HEK293 (cell line): ENCODE measurements at regions not wholly inside any gene's neighbourhood (a gene's known extent, or its start where the extent isn't known, plus 50 kb on each side); places are given as distances from the start of the nearest gene placed in this dataset.

Source experiments
- CTCF ChIA-PET: fragments of 350-600 bp; formaldehyde crosslinking; extraction: SDS; loops from one replicate; lab custom pipeline; 2021; ENCODE audit warnings: antibody characterized with exemption; lab: Yijun Ruan, JAX
- POLR2A ChIA-PET: fragments of 300-600 bp; formaldehyde crosslinking; extraction: SDS; loops from one replicate; lab custom pipeline; 2020; ENCODE audit warnings: antibody characterized with exemption, inconsistent platforms; lab: Yijun Ruan, JAX
- H3K27ac ChIP-seq: fragments of 200-500 bp; sonication (Bioruptor generic); 2 replicates; pipeline ENCODE4 v1.5.1; 2014; ENCODE audit warnings: low read depth, low read length, control low read depth, inconsistent platforms; ENCODE audit errors: extremely low read depth
- H3K36me3 ChIP-seq, 2 experiments: fragments of 200-500 bp in 1 of 2; sonication (Bioruptor generic) in 1 of 2; 1 replicate in 1 of 2; 2 replicates in 1 of 2; pipeline ENCODE4 v1.5.1; 2014 to 2017; ENCODE audit warnings: inconsistent platforms in 2 of 2, low read length in 2 of 2; ENCODE audit not compliant: control insufficient read depth in 2 of 2, insufficient read depth in 1 of 2
- H3K4me1 ChIP-seq: fragments of 200-500 bp; sonication (Bioruptor generic); 2 replicates; pipeline ENCODE4 v1.5.1; 2014; ENCODE audit warnings: mild to moderate bottlenecking, low read length, inconsistent platforms; ENCODE audit not compliant: control insufficient read depth, insufficient read depth
- H3K4me3 ChIP-seq: 2 replicates; pipeline ENCODE4 v1.5.1; 2011; ENCODE audit warnings: low read depth, mild to moderate bottlenecking, control low read depth, low read length, moderate library complexity
- H3K9me3 ChIP-seq: fragments of 200-500 bp; sonication (Bioruptor generic); 2 replicates; pipeline ENCODE4 v1.5.1; 2014; ENCODE audit warnings: low read depth, low read length, inconsistent platforms; ENCODE audit not compliant: control insufficient read depth, insufficient read depth
- BCL11A ChIP-seq: fragments of 450-650 bp; formaldehyde crosslinking; IDR thresholded peaks from 2 replicates; pipeline ENCODE4 v1.5.1; 2016; ENCODE audit warnings: low read depth, missing biosample characterization, missing genetic modification characterization
- GLIS2 ChIP-seq: fragments of 450-650 bp; formaldehyde crosslinking; IDR thresholded peaks from 2 replicates; pipeline ENCODE4 v1.5.1; 2016; ENCODE audit warnings: missing biosample characterization, missing genetic modification characterization
- IKZF3 ChIP-seq: fragments of 450-650 bp; IDR thresholded peaks from 2 replicates; pipeline ENCODE4 v1.5.0; 2018; ENCODE audit warnings: missing biosample characterization, mild to moderate bottlenecking, missing genetic modification characterization, moderate library complexity
- MZF1 ChIP-seq: fragments of 450-650 bp; formaldehyde crosslinking; IDR thresholded peaks from 2 replicates; pipeline ENCODE4 v1.5.1; 2017; ENCODE audit warnings: missing biosample characterization, missing genetic modification characterization, borderline replicate concordance
- REPIN1 ChIP-seq: fragments of 450-650 bp; formaldehyde crosslinking; IDR thresholded peaks from 2 replicates; pipeline ENCODE4 v1.5.1; 2017; ENCODE audit warnings: missing biosample characterization, missing genetic modification characterization, low read depth
- SETDB1 ChIP-seq: IDR thresholded peaks from one replicate; pipeline ENCODE4 v1.6.1; 2017; ENCODE audit warnings: mild to moderate bottlenecking, low read length, moderate library complexity, mixed read lengths; ENCODE audit not compliant: insufficient read length
- ZEB2 ChIP-seq: fragments of 450-650 bp; formaldehyde crosslinking; IDR thresholded peaks from 2 replicates; pipeline ENCODE4 v1.5.1; 2016; ENCODE audit warnings: missing biosample characterization, missing genetic modification characterization
- ZNF10 ChIP-seq: fragments of 450-650 bp; formaldehyde crosslinking; IDR thresholded peaks from 2 replicates; pipeline ENCODE4 v1.5.1; 2017; ENCODE audit warnings: missing biosample characterization, missing genetic modification characterization
- ZNF202 ChIP-seq: fragments of 450-650 bp; formaldehyde crosslinking; IDR thresholded peaks from 2 replicates; pipeline ENCODE4 v1.5.1; 2016; ENCODE audit warnings: missing biosample characterization, missing genetic modification characterization, borderline replicate concordance
- ZNF266 ChIP-seq: fragments of 450-650 bp; formaldehyde crosslinking; IDR thresholded peaks from 2 replicates; pipeline ENCODE4 v1.5.1; 2016; ENCODE audit warnings: missing biosample characterization, missing genetic modification characterization, low read depth
- ZNF302 ChIP-seq: fragments of 450-650 bp; formaldehyde crosslinking; IDR thresholded peaks from 2 replicates; pipeline ENCODE4 v1.5.1; 2016; ENCODE audit warnings: missing biosample characterization, missing genetic modification characterization, low read depth
- ZNF335 ChIP-seq: fragments of 450-650 bp; formaldehyde crosslinking; conservative IDR thresholded peaks from 2 replicates; pipeline ENCODE4 v1.5.1; 2016; ENCODE audit warnings: missing biosample characterization, missing genetic modification characterization
- ZNF514 ChIP-seq: fragments of 450-650 bp; formaldehyde crosslinking; IDR thresholded peaks from 2 replicates; pipeline ENCODE4 v1.5.1; 2016; ENCODE audit warnings: missing biosample characterization, missing genetic modification characterization
- ZNF544 ChIP-seq: fragments of 450-650 bp; formaldehyde crosslinking; IDR thresholded peaks from 2 replicates; pipeline ENCODE4 v1.5.0; 2017; ENCODE audit warnings: missing biosample characterization, missing genetic modification characterization
- ZNF560 ChIP-seq: fragments of 450-650 bp; formaldehyde crosslinking; IDR thresholded peaks from 2 replicates; pipeline ENCODE4 v1.5.1; 2017; ENCODE audit warnings: missing biosample characterization, missing genetic modification characterization, borderline replicate concordance
- ZNF596 ChIP-seq: fragments of 450-650 bp; IDR thresholded peaks from 2 replicates; pipeline ENCODE4 v1.5.0; 2018; ENCODE audit warnings: missing biosample characterization, mild to moderate bottlenecking, missing genetic modification characterization, moderate library complexity
- ZNF776 ChIP-seq: fragments of 450-650 bp; formaldehyde crosslinking; IDR thresholded peaks from 2 replicates; pipeline ENCODE4 v1.5.0; 2017; ENCODE audit warnings: missing biosample characterization, missing genetic modification characterization, borderline replicate concordance
- TF ChIP-seq, protein P1 (sequence below): fragments of 450-650 bp; formaldehyde crosslinking; conservative IDR thresholded peaks from 2 replicates; pipeline ENCODE4 v1.5.1; 2016; ENCODE audit warnings: low read depth, missing biosample characterization, missing genetic modification characterization
- TF ChIP-seq, protein P2 (sequence below): fragments of 450-650 bp; formaldehyde crosslinking; IDR thresholded peaks from 2 replicates; pipeline ENCODE4 v1.5.1; 2016; ENCODE audit warnings: missing biosample characterization, missing genetic modification characterization
- TF ChIP-seq, protein P3 (sequence below): fragments of 450-650 bp; formaldehyde crosslinking; IDR thresholded peaks from 2 replicates; pipeline ENCODE4 v1.5.1; 2016; ENCODE audit warnings: missing biosample characterization, missing genetic modification characterization

DNA sequence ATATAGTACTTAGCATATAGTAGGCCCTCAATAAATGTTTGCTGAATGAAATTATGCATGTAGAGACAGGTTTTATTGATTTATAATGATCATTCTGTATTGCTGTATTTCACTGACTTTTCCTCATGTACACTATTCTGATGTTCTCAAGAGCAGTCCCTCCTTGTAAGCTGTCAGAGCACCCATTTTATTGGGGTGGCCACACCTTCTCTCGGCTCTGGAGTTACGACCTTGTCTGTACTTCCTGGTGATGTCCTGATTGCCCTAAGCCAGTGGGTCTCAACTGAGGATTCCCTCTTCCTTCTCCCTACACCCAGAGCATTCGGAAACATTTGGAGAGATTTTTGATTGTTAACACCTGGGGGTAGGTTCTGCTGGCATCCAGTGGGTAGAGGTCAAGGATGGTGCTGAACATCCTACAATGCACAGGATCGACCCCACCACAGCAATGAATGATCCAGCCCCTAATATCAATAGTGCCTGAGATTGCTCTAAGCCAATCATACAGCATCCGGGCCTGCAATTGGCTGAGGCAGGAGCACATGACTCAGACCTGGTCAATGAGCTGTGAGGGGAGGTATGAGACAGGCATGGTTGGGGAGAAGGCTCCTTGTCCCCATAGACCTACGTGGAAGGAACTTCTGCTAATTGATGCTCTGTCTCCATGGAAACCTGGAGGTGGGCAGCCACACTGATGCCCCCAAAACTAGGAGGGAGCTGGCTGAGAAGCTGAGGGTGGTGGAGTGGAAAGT, 58.8 kb downstream of the CLDN34 start:
- no peaks in the 10 kb centered on the region for H3K9me3 ChIP-seq
- TF ChIP-seq REPIN1 (no peak), ZNF560 (no peak), ZNF202 (tag by site-specific recombination) (no peak), GLIS2 (no peak), ZNF776 (no peak), ZNF544 (tag by site-specific recombination) (no peak), SETDB1 (no peak), ZNF302 (tag by site-specific recombination) (no peak), BCL11A (no peak), ZNF335 (no peak), MZF1 (tag by site-specific recombination) (no peak), ZNF10 (tag by site-specific recombination) (no peak), IKZF3 (no peak), ZNF266 (no peak), ZNF514 (tag by site-specific recombination) (no peak), ZEB2 (tag by site-specific recombination) (no peak), ZNF596 (tag by site-specific recombination) (no peak)
- TF ChIP-seq, protein P1, sequence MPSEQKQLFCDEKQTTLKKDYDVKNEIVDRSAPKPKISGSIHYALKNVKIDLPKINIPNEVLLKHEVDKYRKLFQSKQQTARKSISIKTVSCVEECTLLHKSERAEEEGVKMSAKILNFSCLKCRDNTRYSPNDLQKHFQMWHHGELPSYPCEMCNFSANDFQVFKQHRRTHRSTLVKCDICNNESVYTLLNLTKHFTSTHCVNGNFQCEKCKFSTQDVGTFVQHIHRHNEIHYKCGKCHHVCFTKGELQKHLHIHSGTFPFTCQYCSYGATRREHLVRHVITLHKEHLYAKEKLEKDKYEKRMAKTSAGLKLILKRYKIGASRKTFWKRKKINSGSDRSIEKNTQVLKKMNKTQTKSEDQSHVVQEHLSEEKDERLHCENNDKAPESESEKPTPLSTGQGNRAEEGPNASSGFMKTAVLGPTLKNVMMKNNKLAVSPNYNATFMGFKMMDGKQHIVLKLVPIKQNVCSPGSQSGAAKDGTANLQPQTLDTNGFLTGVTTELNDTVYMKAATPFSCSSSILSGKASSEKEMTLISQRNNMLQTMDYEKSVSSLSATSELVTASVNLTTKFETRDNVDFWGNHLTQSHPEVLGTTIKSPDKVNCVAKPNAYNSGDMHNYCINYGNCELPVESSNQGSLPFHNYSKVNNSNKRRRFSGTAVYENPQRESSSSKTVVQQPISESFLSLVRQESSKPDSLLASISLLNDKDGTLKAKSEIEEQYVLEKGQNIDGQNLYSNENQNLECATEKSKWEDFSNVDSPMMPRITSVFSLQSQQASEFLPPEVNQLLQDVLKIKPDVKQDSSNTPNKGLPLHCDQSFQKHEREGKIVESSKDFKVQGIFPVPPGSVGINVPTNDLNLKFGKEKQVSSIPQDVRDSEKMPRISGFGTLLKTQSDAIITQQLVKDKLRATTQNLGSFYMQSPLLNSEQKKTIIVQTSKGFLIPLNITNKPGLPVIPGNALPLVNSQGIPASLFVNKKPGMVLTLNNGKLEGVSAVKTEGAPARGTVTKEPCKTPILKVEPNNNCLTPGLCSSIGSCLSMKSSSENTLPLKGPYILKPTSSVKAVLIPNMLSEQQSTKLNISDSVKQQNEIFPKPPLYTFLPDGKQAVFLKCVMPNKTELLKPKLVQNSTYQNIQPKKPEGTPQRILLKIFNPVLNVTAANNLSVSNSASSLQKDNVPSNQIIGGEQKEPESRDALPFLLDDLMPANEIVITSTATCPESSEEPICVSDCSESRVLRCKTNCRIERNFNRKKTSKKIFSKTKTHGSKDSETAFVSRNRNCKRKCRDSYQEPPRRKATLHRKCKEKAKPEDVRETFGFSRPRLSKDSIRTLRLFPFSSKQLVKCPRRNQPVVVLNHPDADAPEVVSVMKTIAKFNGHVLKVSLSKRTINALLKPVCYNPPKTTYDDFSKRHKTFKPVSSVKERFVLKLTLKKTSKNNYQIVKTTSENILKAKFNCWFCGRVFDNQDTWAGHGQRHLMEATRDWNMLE (tag by site-specific recombination) = no peak
- TF ChIP-seq, protein P2, sequence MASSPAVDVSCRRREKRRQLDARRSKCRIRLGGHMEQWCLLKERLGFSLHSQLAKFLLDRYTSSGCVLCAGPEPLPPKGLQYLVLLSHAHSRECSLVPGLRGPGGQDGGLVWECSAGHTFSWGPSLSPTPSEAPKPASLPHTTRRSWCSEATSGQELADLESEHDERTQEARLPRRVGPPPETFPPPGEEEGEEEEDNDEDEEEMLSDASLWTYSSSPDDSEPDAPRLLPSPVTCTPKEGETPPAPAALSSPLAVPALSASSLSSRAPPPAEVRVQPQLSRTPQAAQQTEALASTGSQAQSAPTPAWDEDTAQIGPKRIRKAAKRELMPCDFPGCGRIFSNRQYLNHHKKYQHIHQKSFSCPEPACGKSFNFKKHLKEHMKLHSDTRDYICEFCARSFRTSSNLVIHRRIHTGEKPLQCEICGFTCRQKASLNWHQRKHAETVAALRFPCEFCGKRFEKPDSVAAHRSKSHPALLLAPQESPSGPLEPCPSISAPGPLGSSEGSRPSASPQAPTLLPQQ (tag by site-specific recombination) = no peak
- TF ChIP-seq, protein P3, sequence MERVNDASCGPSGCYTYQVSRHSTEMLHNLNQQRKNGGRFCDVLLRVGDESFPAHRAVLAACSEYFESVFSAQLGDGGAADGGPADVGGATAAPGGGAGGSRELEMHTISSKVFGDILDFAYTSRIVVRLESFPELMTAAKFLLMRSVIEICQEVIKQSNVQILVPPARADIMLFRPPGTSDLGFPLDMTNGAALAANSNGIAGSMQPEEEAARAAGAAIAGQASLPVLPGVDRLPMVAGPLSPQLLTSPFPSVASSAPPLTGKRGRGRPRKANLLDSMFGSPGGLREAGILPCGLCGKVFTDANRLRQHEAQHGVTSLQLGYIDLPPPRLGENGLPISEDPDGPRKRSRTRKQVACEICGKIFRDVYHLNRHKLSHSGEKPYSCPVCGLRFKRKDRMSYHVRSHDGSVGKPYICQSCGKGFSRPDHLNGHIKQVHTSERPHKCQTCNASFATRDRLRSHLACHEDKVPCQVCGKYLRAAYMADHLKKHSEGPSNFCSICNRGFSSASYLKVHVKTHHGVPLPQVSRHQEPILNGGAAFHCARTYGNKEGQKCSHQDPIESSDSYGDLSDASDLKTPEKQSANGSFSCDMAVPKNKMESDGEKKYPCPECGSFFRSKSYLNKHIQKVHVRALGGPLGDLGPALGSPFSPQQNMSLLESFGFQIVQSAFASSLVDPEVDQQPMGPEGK = no peak
- TF ChIP-seq, all 188 proteins: peak for 0
- H3K27ac ChIP-seq = no peak overlapping the region
- POLR2A ChIA-PET = no interaction called here
- no peaks in the 10 kb centered on the region for H3K4me1 ChIP-seq
- no peak overlapping the region for H3K4me3 ChIP-seq
- CTCF ChIA-PET = interaction anchor here (0.8 kb wide), 1 partner anchor 93 kb away, joined by 3 read pairs; no protein-coding TSS in a partner anchor
- H3K36me3 ChIP-seq = no peaks in the 10 kb centered on the region
